HG03469 (cell line): ENCODE measurements at regions not wholly inside any gene's neighbourhood (a gene's known extent, or its start where the extent isn't known, plus 50 kb on each side); places are given as distances from the start of the nearest gene placed in this dataset.

Source experiments
- ATAC-seq: cut with Tn5 transposase; IDR thresholded peaks from one replicate; pipeline ENCODE4 v1.9.1; 2021; ENCODE audit warnings: mild to moderate bottlenecking, moderate library complexity, moderate number of reproducible peaks; ENCODE audit not compliant: unreplicated experiment

- ATAC-seq, result no peak
Measured at GRCh38 chr4:19803406-19803805, 448.3 kb upstream of the SLIT2 start.

DNA sequence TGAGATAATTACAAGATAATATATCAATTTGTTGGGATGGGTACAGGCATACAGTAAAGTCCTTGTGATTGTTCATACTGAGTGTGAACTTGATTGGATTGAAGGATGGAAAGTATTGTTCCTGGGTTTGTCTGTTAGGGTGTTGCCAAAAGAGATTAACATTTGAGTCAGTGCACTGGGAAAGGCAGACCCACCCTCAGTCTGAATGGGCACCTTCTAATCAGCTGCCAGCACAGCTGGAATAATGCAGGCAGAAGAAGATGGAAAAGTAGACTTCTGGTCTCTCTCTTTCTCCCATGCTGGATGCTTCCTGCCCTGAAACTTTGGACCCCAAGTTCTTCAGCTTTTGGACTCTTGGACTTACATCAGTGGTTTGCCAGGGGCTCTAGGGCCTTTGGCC is 457.9 kb upstream of the SLIT2 start:
- ATAC-seq, result no peak

- no peak for ATAC-seq
Measured at GRCh38 chr4:19791422-19792123, 460.1 kb upstream of the SLIT2 start.

DNA sequence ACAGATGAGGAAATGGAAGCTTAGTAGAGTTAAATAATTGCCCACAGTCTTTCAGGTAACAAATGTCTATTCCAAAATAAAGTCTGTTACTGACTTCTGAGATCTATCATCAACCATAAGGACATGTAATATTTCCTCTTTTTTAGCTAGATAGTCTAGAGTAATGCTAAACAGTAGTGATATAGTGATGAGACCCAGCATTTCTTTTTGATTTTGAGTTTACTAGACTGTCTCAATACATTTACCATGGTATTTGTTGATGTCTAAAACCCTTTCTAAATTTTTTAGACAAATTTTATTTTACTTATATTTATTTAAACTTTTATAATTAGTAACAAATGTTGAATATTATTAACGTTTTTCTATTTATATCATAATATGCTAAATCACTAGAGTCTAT is 465.1 kb upstream of the SLIT2 start:
- no peak for ATAC-seq

DNA sequence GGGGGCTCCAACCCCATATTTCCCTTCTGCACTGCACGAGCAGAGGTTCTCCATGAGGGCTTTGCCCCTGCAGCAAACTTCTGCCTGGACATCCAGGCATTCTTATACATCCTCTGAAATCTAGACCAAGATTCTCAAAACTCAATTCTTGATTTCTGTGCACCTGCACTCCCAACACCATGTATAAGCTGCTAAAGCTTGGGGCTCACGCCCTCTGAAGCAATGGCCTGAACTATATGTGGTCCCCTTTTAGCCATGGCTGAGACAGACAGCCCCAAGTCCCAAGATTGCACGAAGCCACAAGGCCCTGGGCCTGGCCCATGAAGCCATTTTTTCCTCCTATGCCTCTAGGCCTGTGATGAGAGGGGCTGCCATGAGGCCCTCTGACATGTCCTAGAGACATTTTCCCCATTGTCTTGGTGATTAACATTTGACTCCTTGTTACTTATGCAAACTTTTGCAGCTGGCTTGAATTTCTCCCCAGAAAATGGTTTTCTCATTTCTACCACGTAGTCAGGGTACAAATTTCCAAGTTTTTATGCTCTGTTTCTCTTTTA is 468.0 kb upstream of the SLIT2 start:
- no peak for ATAC-seq

DNA sequence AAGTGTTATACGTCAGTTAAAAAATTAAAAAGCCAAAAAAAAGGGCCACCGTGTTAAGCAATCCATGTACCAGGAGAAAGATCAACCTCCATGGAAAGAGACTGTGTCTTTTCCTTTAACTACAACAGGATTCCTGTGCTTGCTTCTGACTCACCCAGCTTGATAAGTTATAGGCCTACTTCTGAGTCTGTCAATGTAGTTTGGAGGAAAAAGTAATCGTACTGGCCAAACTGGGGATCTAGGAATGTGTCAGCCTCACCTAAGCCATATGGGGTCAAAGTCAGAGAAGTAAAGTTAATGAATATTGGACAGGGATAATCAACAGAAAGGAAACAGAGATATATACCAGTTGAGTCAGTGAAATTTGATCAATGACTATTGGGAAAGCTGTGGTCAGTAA is 470.8 kb upstream of the SLIT2 start:
- ATAC-seq, result no peak

DNA sequence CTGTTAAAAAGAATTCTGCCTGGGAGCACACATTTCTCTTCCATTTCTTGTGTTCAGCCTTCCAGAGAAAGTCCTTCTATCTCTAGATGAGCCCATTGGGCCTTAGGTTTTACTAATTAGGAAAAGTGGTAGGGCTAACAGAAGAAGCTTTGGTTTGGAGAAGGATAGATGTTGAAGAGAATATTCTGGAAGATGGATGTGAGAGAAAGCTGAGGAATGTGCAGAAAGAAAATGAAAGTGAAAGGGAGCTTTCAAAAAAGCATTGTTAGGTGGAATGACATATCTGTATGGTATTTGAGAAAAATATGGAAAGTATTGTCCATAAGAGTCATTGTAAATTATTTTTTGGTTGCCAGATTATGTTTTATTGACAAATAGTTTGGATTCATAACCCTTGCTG is 474.8 kb upstream of the SLIT2 start:
- ATAC-seq, result no peak

DNA sequence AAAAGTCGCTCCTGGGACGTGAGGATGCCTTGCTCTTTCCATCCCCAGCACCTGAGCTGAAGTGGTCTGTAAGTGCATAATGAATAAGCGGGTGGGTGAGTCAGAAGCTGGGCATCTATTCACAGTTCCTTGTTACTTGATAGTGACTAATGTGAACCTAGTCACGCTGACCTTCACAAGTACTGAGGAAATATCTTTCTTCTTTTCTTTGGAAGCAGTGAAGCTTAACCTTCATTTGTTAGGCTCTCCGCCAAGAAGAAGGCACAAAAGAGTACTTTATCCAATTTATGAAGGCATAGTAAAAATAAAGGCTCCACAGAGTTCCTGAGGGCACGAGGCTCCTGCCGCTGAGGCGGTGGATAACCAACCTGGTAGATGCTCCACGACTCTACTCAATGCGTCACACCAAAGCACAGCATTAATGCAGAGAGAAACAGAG is 475.7 kb upstream of the SLIT2 start:
- ATAC-seq, result no peak

DNA sequence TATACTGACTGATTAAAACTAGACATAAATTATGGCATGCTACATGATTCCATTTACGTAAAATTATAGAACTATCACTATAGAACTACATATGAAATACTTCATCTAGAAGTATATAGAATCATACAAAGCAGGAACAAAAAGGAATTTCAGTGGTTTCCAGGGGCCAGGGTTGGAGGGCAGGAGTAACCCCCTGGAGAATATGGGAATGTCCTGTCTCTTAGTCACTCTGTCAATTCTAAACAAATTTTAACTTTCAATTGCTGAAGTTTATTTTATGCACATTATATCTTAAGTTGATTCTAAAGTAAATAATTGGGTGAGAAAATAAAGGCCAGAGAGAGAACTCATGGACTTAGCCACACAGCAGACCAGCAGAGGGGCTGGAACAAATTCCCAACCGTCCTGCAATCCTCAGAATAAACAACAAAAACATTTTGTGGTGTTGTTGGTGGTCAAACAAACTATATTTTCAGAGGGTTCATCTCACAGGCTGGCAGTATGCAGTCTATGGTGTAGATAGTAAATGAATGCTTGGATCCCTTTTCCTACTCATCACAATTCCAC is 476.9 kb upstream of the SLIT2 start:
- no peak for ATAC-seq

GRCh38 chr4:19772581-19772980 is 479.1 kb upstream of the SLIT2 start:
- ATAC-seq, result no peak

DNA sequence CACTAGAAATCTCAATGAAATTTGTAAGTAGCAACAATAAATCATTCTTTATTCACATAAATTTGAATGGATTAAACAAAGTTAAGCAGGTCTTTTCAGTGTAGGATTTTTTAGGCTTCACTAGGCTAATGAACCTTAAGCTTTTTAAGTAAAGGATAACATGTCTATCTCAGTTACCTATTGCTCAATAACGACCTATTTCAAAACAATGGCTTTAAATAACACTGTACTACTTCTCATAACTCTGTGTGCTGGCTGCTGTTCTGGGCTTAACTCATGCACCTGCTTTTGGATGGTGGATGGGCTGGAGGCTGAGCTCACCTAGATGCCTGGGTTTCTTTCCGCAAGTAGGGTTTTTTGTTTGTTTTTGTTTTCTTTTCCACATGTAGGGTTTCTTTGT is 495.0 kb upstream of the SLIT2 start:
- no peak for ATAC-seq

GRCh38 chr4:19752599-19752998 is 499.1 kb upstream of the SLIT2 start:
- ATAC-seq, result no peak

GRCh38 chr4:19748519-19749479 is 502.9 kb upstream of the SLIT2 start:
- no peak for ATAC-seq

- no peak for ATAC-seq
Measured at GRCh38 chr4:19746377-19746776, 505.3 kb upstream of the SLIT2 start.

GRCh38 chr4:19743115-19743638 is 508.5 kb upstream of the SLIT2 start:
- no peak for ATAC-seq

DNA sequence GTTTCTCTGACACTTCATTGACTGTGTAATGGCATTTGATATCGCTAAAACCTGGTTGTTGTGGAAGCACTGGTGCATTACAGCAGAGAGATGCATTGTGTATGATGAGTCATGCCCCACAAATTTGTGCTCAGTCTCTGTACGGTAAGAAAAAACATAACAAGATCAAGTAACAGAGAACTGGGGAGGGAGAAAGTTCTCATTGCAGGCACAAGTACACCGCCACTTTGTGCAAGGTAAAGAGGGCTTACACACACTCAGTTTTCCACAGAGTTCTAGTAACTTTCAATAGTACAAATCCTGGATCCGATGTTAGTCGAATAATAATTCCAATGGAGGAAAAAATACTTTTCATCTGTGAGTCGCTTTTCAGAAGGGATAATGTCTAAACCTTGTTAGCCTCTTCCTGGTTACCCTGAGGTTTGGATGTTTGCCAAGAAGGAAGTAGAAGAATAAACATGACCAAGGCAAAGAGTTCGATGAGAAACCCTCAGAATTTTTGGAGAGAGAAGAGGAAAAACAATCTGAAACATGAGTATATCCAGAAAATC is 512.5 kb upstream of the SLIT2 start:
- ATAC-seq, result no peak

DNA sequence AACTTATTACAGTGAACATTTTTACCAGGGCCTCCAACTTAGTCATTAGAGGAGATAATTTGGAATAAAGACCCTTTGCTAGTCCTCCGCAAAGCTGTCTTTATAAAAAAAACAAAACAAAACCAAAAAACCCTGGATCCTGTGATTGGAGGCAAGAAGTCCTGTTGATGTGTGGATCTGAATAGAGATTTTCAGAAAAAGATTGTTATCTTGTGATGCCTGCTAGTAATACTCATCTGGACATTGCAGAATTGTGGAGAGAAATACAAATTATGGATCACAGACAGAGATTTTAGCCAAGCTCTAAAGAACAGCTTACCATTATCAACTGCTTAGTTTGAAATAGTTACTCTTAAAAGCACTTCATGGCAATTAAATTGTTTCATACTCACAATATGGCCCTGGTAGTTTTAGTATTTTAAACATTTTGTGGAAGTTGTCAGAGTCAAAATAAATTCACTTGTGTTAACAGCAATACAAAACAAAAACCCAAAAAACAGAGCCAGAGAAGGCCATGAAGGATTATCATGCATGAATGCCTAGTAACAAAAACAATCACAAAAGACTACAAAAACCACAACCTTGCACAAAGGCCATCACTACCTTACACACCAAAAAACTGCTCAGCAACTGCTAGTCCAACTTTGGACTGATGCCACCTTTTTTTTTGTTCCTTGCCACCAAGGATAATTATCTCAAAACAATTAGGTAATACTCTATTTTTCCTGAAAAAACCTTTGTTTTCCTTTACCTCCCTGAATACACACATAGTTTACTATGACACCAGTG is 514.5 kb upstream of the SLIT2 start:
- no peak for ATAC-seq

GRCh38 chr4:19735012-19735411 is 516.7 kb upstream of the SLIT2 start:
- ATAC-seq, result no peak

- ATAC-seq, result no peak
Measured at GRCh38 chr4:19729886-19730651, 521.6 kb upstream of the SLIT2 start.
